Stomach (tissue), 8 donors: ENCODE measurements at regions not wholly inside any gene's neighbourhood (a gene's known extent, or its start where the extent isn't known, plus 50 kb on each side); places are given as distances from the start of the nearest gene placed in this dataset.

Source experiments
- DNase-seq, 2 donors: peaks; one replicate each; pipeline versions ENCODE4 v3.0.0 to v3.0.0-alpha.2; 2013 to 2019
- H3K27ac ChIP-seq, 5 donors: fragments of 200-600 bp in 4 of 5; sonication (generic) in 4 of 5; one replicate each; pipeline ENCODE4 v1.5.1; 2013 to 2019; ENCODE audit warnings: mild to moderate bottlenecking in 1 of 5, moderate library complexity in 1 of 5
- H3K27me3 ChIP-seq, 3 donors: fragments of 200-600 bp; sonication (generic); one replicate each; pipeline ENCODE4 v1.5.1; 2017 to 2019; ENCODE audit warnings: mixed run types in 1 of 3
- H3K36me3 ChIP-seq, 4 donors: fragments of 200-600 bp; sonication (generic); 1 replicate in 3 of 4; 2 replicates in 1 of 4; pipeline ENCODE4 v1.5.1; 2016 to 2019
- H3K4me1 ChIP-seq, 4 donors: fragments of 200-600 bp; sonication (generic); one replicate each; pipeline ENCODE4 v1.5.1; 2016 to 2019
- H3K4me3 ChIP-seq, 4 donors: fragments of 200-600 bp; sonication (generic) in 3 of 4; one replicate each; pipeline ENCODE4 v1.5.1; 2016 to 2019; ENCODE audit warnings: mild to moderate bottlenecking in 1 of 4
- H3K9me3 ChIP-seq, 4 donors: fragments of 200-600 bp; sonication (generic); one replicate each; pipeline ENCODE4 v1.5.1; 2016 to 2019
- EP300 ChIP-seq: sonication (generic); formaldehyde crosslinking; IDR thresholded peaks from one replicate; pipeline ENCODE4 v1.6.1; 2017; ENCODE audit warnings: antibody characterized with exemption
- POLR2A ChIP-seq, 4 donors: fragments of 450-650 bp; IDR thresholded peaks; one replicate each; pipeline ENCODE4 v1.6.1; 2016; ENCODE audit warnings: antibody characterized with exemption in 4 of 4, control low read depth in 2 of 4, mild to moderate bottlenecking in 1 of 4, moderate library complexity in 1 of 4
- POLR2AphosphoS5 ChIP-seq, 3 donors: sonication (generic); formaldehyde crosslinking; IDR thresholded peaks; one replicate each; pipeline ENCODE4 v1.6.1; 2016; ENCODE audit warnings: antibody characterized with exemption in 3 of 3
- WGBS, 5 donors: extraction: QIAGEN DNeasy Blood & Tissue Kit in 3 of 5; methylation state at CpG; one replicate each; pipeline versions ENCODE4 v1.1.5 to v1.1.7; 2013 to 2018; 5-methylcytosine and 5-hydroxymethylcytosine counted together
- intact Hi-C: fragments of 100-400 bp; cut with DNase I; formaldehyde crosslinking; loops from one replicate; pipeline ENCODE4 v1.15.1; 2023; ENCODE audit warnings: low total_unique reads
- TF ChIP-seq, protein P1 (sequence below), 7 experiments: fragments of 450-650 bp in 4 of 7; fragments of 200-600 bp in 3 of 7; sonication (generic) in 3 of 7; IDR thresholded peaks; one replicate each; pipeline ENCODE4 v1.5.1; 2016 to 2019; ENCODE audit warnings: antibody characterized with exemption in 7 of 7, control low read depth in 2 of 7, mild to moderate bottlenecking in 1 of 7
- donor health status: healthy with polysubstance abuse.
- donor health status: Bipolar disorder and iron deficiency.
- donor health status: healthy.

DNA sequence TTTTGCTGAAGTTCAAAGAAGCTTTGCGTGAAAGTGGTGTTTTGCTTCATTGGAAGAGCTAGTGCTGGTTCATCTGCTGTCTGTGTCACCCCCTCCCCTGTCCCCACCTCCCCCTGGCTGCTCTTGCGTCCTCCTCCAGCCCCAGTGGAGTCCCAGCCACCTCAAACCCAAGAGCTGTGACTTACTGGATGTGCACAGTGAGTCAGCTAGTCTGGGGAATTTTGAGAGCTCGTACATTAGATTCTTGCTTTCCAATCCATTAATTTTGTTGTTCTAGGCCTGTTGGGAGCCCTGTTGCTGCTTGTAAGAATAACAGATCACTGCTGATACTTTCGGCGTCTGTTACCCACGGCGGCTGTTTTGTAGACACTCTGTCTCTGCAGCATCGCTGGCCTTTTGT, 412.1 kb downstream of the TSN start:
- intact Hi-C loops: no loop called here

DNA sequence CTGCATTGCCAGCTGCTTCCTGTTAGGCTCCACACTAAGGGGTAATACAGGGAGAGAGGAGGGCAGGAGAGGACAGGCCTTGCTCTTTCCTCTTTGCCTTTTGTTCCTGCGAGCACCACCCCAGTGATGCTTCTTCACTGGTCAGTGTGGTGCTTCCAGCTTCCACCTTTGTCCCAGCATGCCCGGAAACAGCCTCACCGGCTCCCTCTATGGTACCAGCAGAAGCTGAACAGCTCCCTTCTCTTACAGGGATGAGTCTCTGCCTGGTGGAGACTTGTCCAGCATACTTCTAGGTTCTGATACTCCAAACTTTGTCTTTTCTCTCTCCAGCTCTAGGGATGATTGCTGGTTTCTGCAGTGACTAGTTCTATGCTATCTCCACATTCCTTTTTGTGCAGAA, 413.3 kb downstream of the TSN start:
- no peaks in the 10 kb centered on the region for H3K36me3 ChIP-seq
- intact Hi-C loops: no loop called here
- no peaks in the 10 kb centered on the region for H3K27me3 ChIP-seq
- H3K4me3 ChIP-seq: no peak overlapping the region
- DNase-seq: no peak
- no peaks in the 10 kb centered on the region for H3K4me1 ChIP-seq
- TF ChIP-seq, protein P1, sequence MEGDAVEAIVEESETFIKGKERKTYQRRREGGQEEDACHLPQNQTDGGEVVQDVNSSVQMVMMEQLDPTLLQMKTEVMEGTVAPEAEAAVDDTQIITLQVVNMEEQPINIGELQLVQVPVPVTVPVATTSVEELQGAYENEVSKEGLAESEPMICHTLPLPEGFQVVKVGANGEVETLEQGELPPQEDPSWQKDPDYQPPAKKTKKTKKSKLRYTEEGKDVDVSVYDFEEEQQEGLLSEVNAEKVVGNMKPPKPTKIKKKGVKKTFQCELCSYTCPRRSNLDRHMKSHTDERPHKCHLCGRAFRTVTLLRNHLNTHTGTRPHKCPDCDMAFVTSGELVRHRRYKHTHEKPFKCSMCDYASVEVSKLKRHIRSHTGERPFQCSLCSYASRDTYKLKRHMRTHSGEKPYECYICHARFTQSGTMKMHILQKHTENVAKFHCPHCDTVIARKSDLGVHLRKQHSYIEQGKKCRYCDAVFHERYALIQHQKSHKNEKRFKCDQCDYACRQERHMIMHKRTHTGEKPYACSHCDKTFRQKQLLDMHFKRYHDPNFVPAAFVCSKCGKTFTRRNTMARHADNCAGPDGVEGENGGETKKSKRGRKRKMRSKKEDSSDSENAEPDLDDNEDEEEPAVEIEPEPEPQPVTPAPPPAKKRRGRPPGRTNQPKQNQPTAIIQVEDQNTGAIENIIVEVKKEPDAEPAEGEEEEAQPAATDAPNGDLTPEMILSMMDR (IDR thresholded peaks at IDR 0.05): no peak
- no peak for TF ChIP-seq POLR2AphosphoS5 (IDR thresholded peaks at IDR 0.05)
- no peak for TF ChIP-seq POLR2A (IDR thresholded peaks at IDR 0.05)
- TF ChIP-seq EP300: no peak
- no peaks in the 10 kb centered on the region for H3K9me3 ChIP-seq
- WGBS, 5 donors: 42 to 85% (median 72%) methylated on average over 3 of the region's 3 CpGs
- no peak overlapping the region for H3K27ac ChIP-seq

More for the DNA sequence above, 412.1 kb downstream of the TSN start:
- Histone ChIP-seq H3K27ac (no peak overlapping the region), H3K9me3 (no peaks in the 10 kb centered on the region), H3K27me3 (no peaks in the 10 kb centered on the region), H3K36me3 (no peaks in the 10 kb centered on the region), H3K4me1 (no peaks in the 10 kb centered on the region), H3K4me3 (no peak overlapping the region)
- 68 to 84% (median 81%) methylated on average over 8 of the region's 8 CpGs for WGBS, 5 donors
- DNase-seq: no peak
- TF ChIP-seq POLR2A (IDR thresholded peaks at IDR 0.05) (no peak), POLR2AphosphoS5 (IDR thresholded peaks at IDR 0.05) (no peak), EP300 (no peak)
- TF ChIP-seq, protein P1 (IDR thresholded peaks at IDR 0.05): no peak

- 90 to 94% (median 93%) methylated on average over 2 of the region's 2 CpGs for WGBS, 5 donors
- no peak for TF ChIP-seq POLR2AphosphoS5 (IDR thresholded peaks at IDR 0.05)
- TF ChIP-seq POLR2A (IDR thresholded peaks at IDR 0.05): no peak
- TF ChIP-seq, protein P1 (IDR thresholded peaks at IDR 0.05): no peak
- TF ChIP-seq EP300: no peak
- no peaks in the 10 kb centered on the region for H3K27me3 ChIP-seq
- no peak overlapping the region for H3K4me3 ChIP-seq
- H3K4me1 ChIP-seq: no peaks in the 10 kb centered on the region
- H3K9me3 ChIP-seq: no peaks in the 10 kb centered on the region
- no peak for DNase-seq
- no peaks in the 10 kb centered on the region for H3K36me3 ChIP-seq
- no peak overlapping the region for H3K27ac ChIP-seq
- intact Hi-C loops: no loop called here
Measured at GRCh38 chr2:122172812-122173211, 417.4 kb downstream of the TSN start.

GRCh38 chr2:122174061-122174460, 418.6 kb downstream of the TSN start:
- 73 to 84% (median 82%) methylated on average over 6 of the region's 6 CpGs for WGBS, 5 donors
- no peaks in the 10 kb centered on the region for H3K4me1 ChIP-seq
- no peaks in the 10 kb centered on the region for H3K9me3 ChIP-seq
- TF ChIP-seq POLR2A (IDR thresholded peaks at IDR 0.05) (no peak), POLR2AphosphoS5 (IDR thresholded peaks at IDR 0.05) (no peak), EP300 (no peak)
- TF ChIP-seq, protein P1 (IDR thresholded peaks at IDR 0.05): no peak
- intact Hi-C loops: no loop called here
- no peaks in the 10 kb centered on the region for H3K27me3 ChIP-seq
- no peaks in the 10 kb centered on the region for H3K36me3 ChIP-seq
- H3K4me3 ChIP-seq: no peak overlapping the region
- no peak for DNase-seq
- H3K27ac ChIP-seq: no peak overlapping the region
